DOHH2 (cell line): ENCODE measurements at regions not wholly inside any gene's neighbourhood (a gene's known extent, or its start where the extent isn't known, plus 50 kb on each side); places are given as distances from the start of the nearest gene placed in this dataset.
A peak's percentile ranks its signal among the peaks of the same experiment; 100 is the strongest.

Experiments
- H3F3A ChIP-seq: fragments of 200-600 bp; sonication (generic), shearing (Covaris generic); 2 replicates; pipeline ENCODE4 v1.6.0; 2016; ENCODE audit warnings: antibody characterized with exemption, mild to moderate bottlenecking; ENCODE audit not compliant: control insufficient read depth, insufficient read depth
- H3K27ac ChIP-seq: fragments of 200-600 bp; sonication (generic); 2 replicates; pipeline ENCODE4 v1.5.1; 2014; ENCODE audit warnings: low read depth, mild to moderate bottlenecking, low read length, moderate library complexity
- H3K27me3 ChIP-seq: fragments of 200-600 bp; sonication (generic); 2 replicates; pipeline ENCODE4 v1.6.1; 2014; ENCODE audit warnings: mild to moderate bottlenecking, low read length, mixed read lengths; ENCODE audit not compliant: control insufficient read depth
- H3K36me3 ChIP-seq: fragments of 200-600 bp; sonication (generic); 2 replicates; pipeline ENCODE4 v1.6.1; 2014; ENCODE audit warnings: mild to moderate bottlenecking, low read length, moderate library complexity, mixed read lengths; ENCODE audit not compliant: control insufficient read depth
- H3K4me1 ChIP-seq: fragments of 200-600 bp; sonication (generic); 2 replicates; pipeline ENCODE4 v1.6.1; 2014; ENCODE audit warnings: mild to moderate bottlenecking, low read length, mixed read lengths; ENCODE audit not compliant: control insufficient read depth
- H3K4me2 ChIP-seq: fragments of 200-600 bp; sonication (generic); 2 replicates; pipeline ENCODE4 v1.6.0; 2014; ENCODE audit warnings: mild to moderate bottlenecking, low read length, moderate library complexity
- H3K4me3 ChIP-seq: fragments of 200-600 bp; sonication (generic); 2 replicates; pipeline ENCODE4 v1.5.1; 2014; ENCODE audit warnings: mild to moderate bottlenecking, low read length, mixed read lengths
- H3K79me2 ChIP-seq: fragments of 200-600 bp; sonication (generic); 2 replicates; pipeline ENCODE4 v1.6.1; 2014; ENCODE audit warnings: mild to moderate bottlenecking, low read length, mixed read lengths; ENCODE audit not compliant: control insufficient read depth
- H3K9me2 ChIP-seq: fragments of 200-600 bp; sonication (generic); replicated peaks from 2 replicates; pipeline ENCODE4 v1.6.1; 2014; ENCODE audit warnings: mild to moderate bottlenecking, low read length, mixed read lengths; ENCODE audit not compliant: control insufficient read depth
- H3K9me3 ChIP-seq: fragments of 200-600 bp; sonication (generic); 2 replicates; pipeline ENCODE4 v1.6.1; 2014; ENCODE audit warnings: antibody characterized with exemption, low read length, mixed read lengths; ENCODE audit not compliant: control insufficient read depth, insufficient read depth
- H4K20me1 ChIP-seq: fragments of 200-600 bp; sonication (generic); 2 replicates; pipeline ENCODE4 v1.6.0; 2014; ENCODE audit warnings: low read depth, mild to moderate bottlenecking, antibody characterized with exemption, low read length, moderate library complexity; ENCODE audit not compliant: control insufficient read depth, insufficient read depth
- CTCF ChIP-seq: fragments of 200-600 bp; sonication (generic); IDR thresholded peaks from one replicate; pipeline ENCODE4 v1.5.1; 2014; ENCODE audit warnings: antibody characterized with exemption, mild to moderate bottlenecking, low read depth, low read length; ENCODE audit not compliant: poor library complexity, severe bottlenecking
- EZH2phosphoT487 ChIP-seq: fragments of 200-600 bp; sonication (generic); IDR thresholded peaks from 2 replicates; pipeline ENCODE4 v1.6.1; 2017; ENCODE audit warnings: borderline replicate concordance, mild to moderate bottlenecking, antibody characterized with exemption, low read length, moderate library complexity, mixed read lengths

GRCh38 chr9:78598120-78598519 is 301.2 kb downstream of the PSAT1 start:
- H3K9me2 ChIP-seq, result no peaks in the 10 kb centered on the region
- peaks cover 4% of the 10 kb centered on the region; the same call in 1 of the 2 replicates for H3K27me3 ChIP-seq
- no peak overlapping the region for H3K27ac ChIP-seq
- H4K20me1 ChIP-seq, result no peaks in the 10 kb centered on the region
- no peaks in the 10 kb centered on the region for H3K79me2 ChIP-seq
- no peaks in the 10 kb centered on the region for H3K4me1 ChIP-seq
- TF ChIP-seq CTCF (no peak), EZH2phosphoT487 (no peak)
- H3K9me3 ChIP-seq, result no peaks in the 10 kb centered on the region
- no peak overlapping the region for H3K4me3 ChIP-seq
- no peak overlapping the region for H3K4me2 ChIP-seq
- no peaks in the 10 kb centered on the region for H3F3A ChIP-seq
- H3K36me3 ChIP-seq, result no peaks in the 10 kb centered on the region

GRCh38 chr9:78599926-78600325 is 303.0 kb downstream of the PSAT1 start:
- TF ChIP-seq CTCF, result no peak
- no peak for TF ChIP-seq EZH2phosphoT487
- H4K20me1 ChIP-seq, result no peaks in the 10 kb centered on the region
- H3K36me3 ChIP-seq, result no peaks in the 10 kb centered on the region
- no peaks in the 10 kb centered on the region for H3K9me3 ChIP-seq
- no peaks in the 10 kb centered on the region for H3F3A ChIP-seq
- H3K27me3 ChIP-seq, result peaks cover 4% of the 10 kb centered on the region; the same call in 1 of the 2 replicates
- H3K4me1 ChIP-seq, result no peaks in the 10 kb centered on the region
- no peak overlapping the region for H3K4me3 ChIP-seq
- H3K79me2 ChIP-seq, result no peaks in the 10 kb centered on the region
- H3K4me2 ChIP-seq, result no peak overlapping the region
- H3K9me2 ChIP-seq, result no peaks in the 10 kb centered on the region
- no peak overlapping the region for H3K27ac ChIP-seq

GRCh38 chr9:78601957-78602565 is 305.1 kb downstream of the PSAT1 start:
- Histone ChIP-seq H3K36me3 (no peaks in the 10 kb centered on the region), H3K9me3 (no peaks in the 10 kb centered on the region), H3K4me3 (no peak overlapping the region), H3F3A (no peaks in the 10 kb centered on the region), H4K20me1 (no peaks in the 10 kb centered on the region), H3K9me2 (no peaks in the 10 kb centered on the region), H3K27ac (no peak overlapping the region), H3K4me1 (no peaks in the 10 kb centered on the region), H3K27me3 (peaks cover 4% of the 10 kb centered on the region; the same call in 1 of the 2 replicates), H3K4me2 (no peak overlapping the region), H3K79me2 (no peaks in the 10 kb centered on the region)
- TF ChIP-seq CTCF (peak; percentile 79), EZH2phosphoT487 (no peak)
